AG04449 (cell line): ENCODE measurements at regions not wholly inside any gene's neighbourhood (a gene's known extent, or its start where the extent isn't known, plus 50 kb on each side); places are given as distances from the start of the nearest gene placed in this dataset.

Experiments
- CTCF ChIA-PET: fragments of 350-600 bp; formaldehyde crosslinking; extraction: SDS; loops from one replicate; lab custom pipeline; 2021; ENCODE audit warnings: antibody characterized with exemption; lab: Yijun Ruan, JAX
- POLR2A ChIA-PET: fragments of 400-600, 350-600 bp; formaldehyde crosslinking; extraction: SDS; loops from one replicate; lab custom pipeline; 2020; ENCODE audit warnings: antibody characterized with exemption, inconsistent platforms; lab: Yijun Ruan, JAX
- DNase-seq: peaks from one replicate; pipeline ENCODE4 v3.0.0-alpha.2; 2010; ENCODE audit warnings: low read depth, low spot score
- H3K4me3 ChIP-seq: 2 replicates; pipeline ENCODE4 v1.5.1; 2011; ENCODE audit warnings: low read depth, mild to moderate bottlenecking, control low read depth, low read length
- TF ChIP-seq, protein P1 (sequence below): IDR thresholded peaks from one replicate; pipeline ENCODE4 v1.5.1; 2011; ENCODE audit warnings: mild to moderate bottlenecking, moderate library complexity, low read length, control low read depth, inconsistent platforms; ENCODE audit not compliant: insufficient read depth; ENCODE audit errors: missing control alignments

GRCh38 chr13:71144883-71145282 lies 722.1 kb downstream of the DACH1 start:
- TF ChIP-seq, protein P1, sequence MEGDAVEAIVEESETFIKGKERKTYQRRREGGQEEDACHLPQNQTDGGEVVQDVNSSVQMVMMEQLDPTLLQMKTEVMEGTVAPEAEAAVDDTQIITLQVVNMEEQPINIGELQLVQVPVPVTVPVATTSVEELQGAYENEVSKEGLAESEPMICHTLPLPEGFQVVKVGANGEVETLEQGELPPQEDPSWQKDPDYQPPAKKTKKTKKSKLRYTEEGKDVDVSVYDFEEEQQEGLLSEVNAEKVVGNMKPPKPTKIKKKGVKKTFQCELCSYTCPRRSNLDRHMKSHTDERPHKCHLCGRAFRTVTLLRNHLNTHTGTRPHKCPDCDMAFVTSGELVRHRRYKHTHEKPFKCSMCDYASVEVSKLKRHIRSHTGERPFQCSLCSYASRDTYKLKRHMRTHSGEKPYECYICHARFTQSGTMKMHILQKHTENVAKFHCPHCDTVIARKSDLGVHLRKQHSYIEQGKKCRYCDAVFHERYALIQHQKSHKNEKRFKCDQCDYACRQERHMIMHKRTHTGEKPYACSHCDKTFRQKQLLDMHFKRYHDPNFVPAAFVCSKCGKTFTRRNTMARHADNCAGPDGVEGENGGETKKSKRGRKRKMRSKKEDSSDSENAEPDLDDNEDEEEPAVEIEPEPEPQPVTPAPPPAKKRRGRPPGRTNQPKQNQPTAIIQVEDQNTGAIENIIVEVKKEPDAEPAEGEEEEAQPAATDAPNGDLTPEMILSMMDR, result no peak
- CTCF ChIA-PET, result no interaction called here
- no peak for DNase-seq

GRCh38 chr13:71137101-71137500 lies 729.9 kb downstream of the DACH1 start:
- no peak overlapping the region for H3K4me3 ChIP-seq
- TF ChIP-seq, protein P1, result no peak
- ChIA-PET CTCF (no interaction called here), POLR2A (no interaction called here)
- DNase-seq, result no peak

More at GRCh38 chr13:71144883-71145282, 722.1 kb downstream of the DACH1 start:
- POLR2A ChIA-PET, result no interaction called here
- H3K4me3 ChIP-seq, result no peak overlapping the region

DNA sequence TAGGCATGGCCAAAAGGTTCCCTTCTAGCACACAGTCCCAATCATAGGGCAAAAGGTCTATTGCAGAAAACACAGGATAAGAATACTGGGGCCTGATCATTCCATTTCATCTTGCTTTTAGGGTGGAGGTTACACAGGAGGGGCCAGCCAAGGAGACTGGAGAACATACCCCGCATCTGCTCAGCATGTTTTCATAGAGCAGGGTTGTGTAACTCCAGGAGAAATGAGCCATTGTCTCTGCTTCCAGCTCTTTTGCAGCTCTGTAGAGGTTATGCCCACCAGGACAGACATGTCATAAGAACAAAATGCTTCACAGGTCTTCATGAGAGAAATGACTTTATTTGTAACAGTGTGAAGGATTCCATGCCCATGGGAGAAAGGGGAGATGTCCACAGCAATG lies 742.8 kb downstream of the DACH1 start:
- H3K4me3 ChIP-seq, result no peak overlapping the region
- ChIA-PET CTCF (no interaction called here), POLR2A (no interaction called here)
- DNase-seq, result no peak
- TF ChIP-seq, protein P1, result no peak

GRCh38 chr13:71118779-71119364 lies 748.1 kb downstream of the DACH1 start:
- ChIA-PET CTCF (no interaction called here), POLR2A (no interaction called here)
- no peak overlapping the region for H3K4me3 ChIP-seq
- DNase-seq, result no peak
- TF ChIP-seq, protein P1, result no peak

DNA sequence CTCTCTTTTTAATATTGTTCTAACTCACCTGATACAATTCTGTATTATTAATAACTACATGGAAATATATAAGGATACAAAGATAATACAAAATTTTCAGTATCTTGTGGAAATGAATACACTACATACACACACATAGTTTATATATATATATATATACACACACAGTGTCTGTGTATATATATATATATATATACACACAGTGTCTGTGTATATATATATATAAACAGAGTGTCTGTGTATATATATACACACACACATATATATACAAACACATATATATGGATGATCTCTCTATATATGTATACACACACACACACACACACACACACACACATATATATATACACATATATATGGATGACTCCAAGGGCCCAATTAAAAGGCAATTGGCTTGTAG lies 749.1 kb downstream of the DACH1 start:
- H3K4me3 ChIP-seq, result no peak overlapping the region
- TF ChIP-seq, protein P1, result no peak
- no peak for DNase-seq
- ChIA-PET CTCF (no interaction called here), POLR2A (no interaction called here)

DNA sequence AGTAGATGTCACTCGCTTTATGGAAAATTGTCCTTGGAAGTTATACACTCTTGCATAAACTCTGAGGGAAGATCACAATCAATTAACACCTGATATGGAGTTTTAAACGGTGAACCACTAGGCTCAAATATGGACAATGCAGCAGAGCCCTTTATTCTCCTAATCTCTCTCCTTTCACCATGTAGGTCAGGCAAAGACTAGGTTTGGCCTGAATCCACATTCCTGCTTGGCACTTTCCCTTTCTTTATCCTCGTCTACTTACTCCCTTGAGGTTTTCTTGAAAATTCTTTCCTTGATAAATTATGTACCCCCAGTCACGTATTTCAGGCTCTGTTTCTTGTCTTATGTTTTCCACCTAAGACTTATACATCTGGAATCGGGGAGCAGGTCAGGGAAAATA lies 751.7 kb downstream of the DACH1 start:
- ChIA-PET CTCF (no interaction called here), POLR2A (no interaction called here)
- no peak for DNase-seq
- no peak overlapping the region for H3K4me3 ChIP-seq
- TF ChIP-seq, protein P1, result no peak
